Activated T-helper 17 cell treated with anti-CD3 and anti-CD28 coated beads, Interleukin-2, amount 50 U/mL, for 72 hours (primary cell): ENCODE measurements at regions not wholly inside any gene's neighbourhood (a gene's known extent, or its start where the extent isn't known, plus 50 kb on each side); places are given as distances from the start of the nearest gene placed in this dataset.

ENCODE experiments used
- ATAC-seq: fragments of 150-1000 bp; cut with Tn5 transposase; replicated peaks from 2 replicates; pipeline ENCODE4 v1.10.0; 2021; ENCODE audit warnings: mild to moderate bottlenecking, moderate library complexity
- H3K27ac Mint-ChIP-seq: one replicate; pipeline ENCODE4 v1.8.0; 2022; ENCODE audit warnings: mixed read lengths
- H3K27me3 Mint-ChIP-seq: one replicate; pipeline ENCODE4 v1.8.0; 2022; ENCODE audit warnings: mixed read lengths
- H3K36me3 Mint-ChIP-seq: one replicate; pipeline ENCODE4 v1.8.0; 2022; ENCODE audit warnings: low read depth, mild to moderate bottlenecking, mixed read lengths
- H3K4me1 Mint-ChIP-seq: one replicate; pipeline ENCODE4 v1.8.0; 2022; ENCODE audit warnings: mixed read lengths
- H3K4me3 Mint-ChIP-seq: one replicate; pipeline ENCODE4 v1.8.0; 2022; ENCODE audit warnings: mild to moderate bottlenecking, mixed read lengths
- H3K9me3 Mint-ChIP-seq: one replicate; pipeline ENCODE4 v1.8.0; 2022; ENCODE audit warnings: mixed read lengths

GRCh38 chr6:15927531-15928225 is 201.2 kb upstream of the MYLIP start:
- peaks cover 11% of the 10 kb centered on the region for H3K9me3 Mint-ChIP-seq
- no peak overlapping the region for H3K27ac Mint-ChIP-seq
- no peaks in the 10 kb centered on the region for H3K4me1 Mint-ChIP-seq
- no peak overlapping the region for H3K4me3 Mint-ChIP-seq
- no peaks in the 10 kb centered on the region for H3K36me3 Mint-ChIP-seq
- peaks cover 16% of the 10 kb centered on the region for H3K27me3 Mint-ChIP-seq
- no peak for ATAC-seq

GRCh38 chr6:15926256-15926655 is 202.6 kb upstream of the MYLIP start:
- peaks cover 11% of the 10 kb centered on the region for H3K9me3 Mint-ChIP-seq
- H3K36me3 Mint-ChIP-seq, result no peaks in the 10 kb centered on the region
- peaks cover 16% of the 10 kb centered on the region for H3K27me3 Mint-ChIP-seq
- no peak overlapping the region for H3K4me3 Mint-ChIP-seq
- no peak overlapping the region for H3K27ac Mint-ChIP-seq
- ATAC-seq, result no peak
- H3K4me1 Mint-ChIP-seq, result no peaks in the 10 kb centered on the region

- Mint-ChIP-seq H3K4me1 (no peaks in the 10 kb centered on the region), H3K27me3 (peaks cover 16% of the 10 kb centered on the region), H3K27ac (no peak overlapping the region), H3K9me3 (peaks cover 11% of the 10 kb centered on the region), H3K36me3 (no peaks in the 10 kb centered on the region), H3K4me3 (no peak overlapping the region)
- ATAC-seq, result no peak
These were observed 204.0 kb upstream of the MYLIP start for GRCh38 chr6:15924893-15925292.

- Mint-ChIP-seq H3K4me1 (no peaks in the 10 kb centered on the region), H3K9me3 (peaks cover 4% of the 10 kb centered on the region), H3K36me3 (no peaks in the 10 kb centered on the region), H3K27ac (no peak overlapping the region), H3K27me3 (peaks cover 13% of the 10 kb centered on the region), H3K4me3 (no peak overlapping the region)
- ATAC-seq, result no peak
These were observed 206.2 kb upstream of the MYLIP start for GRCh38 chr6:15922510-15923250.

GRCh38 chr6:15921243-15921642 is 207.6 kb upstream of the MYLIP start:
- Mint-ChIP-seq H3K9me3 (peaks cover 2% of the 10 kb centered on the region), H3K4me1 (no peaks in the 10 kb centered on the region), H3K4me3 (no peak overlapping the region), H3K27me3 (peaks cover 7% of the 10 kb centered on the region), H3K27ac (no peak overlapping the region), H3K36me3 (no peaks in the 10 kb centered on the region)
- ATAC-seq, result no peak

- H3K27me3 Mint-ChIP-seq, result no peaks in the 10 kb centered on the region
- ATAC-seq, result no peak
- H3K27ac Mint-ChIP-seq, result no peak overlapping the region
- H3K9me3 Mint-ChIP-seq, result no peaks in the 10 kb centered on the region
- H3K4me1 Mint-ChIP-seq, result peaks cover 10% of the 10 kb centered on the region
- H3K36me3 Mint-ChIP-seq, result no peaks in the 10 kb centered on the region
- no peak overlapping the region for H3K4me3 Mint-ChIP-seq
These were observed 212.3 kb upstream of the MYLIP start for GRCh38 chr6:15916581-15916980.

GRCh38 chr6:15915508-15916178 is 213.2 kb upstream of the MYLIP start:
- Mint-ChIP-seq H3K4me3 (no peak overlapping the region), H3K27me3 (no peaks in the 10 kb centered on the region), H3K36me3 (no peaks in the 10 kb centered on the region), H3K4me1 (peaks cover 10% of the 10 kb centered on the region), H3K27ac (no peak overlapping the region), H3K9me3 (no peaks in the 10 kb centered on the region)
- no peak for ATAC-seq

GRCh38 chr6:15914553-15914952 is 214.3 kb upstream of the MYLIP start:
- H3K36me3 Mint-ChIP-seq, result no peaks in the 10 kb centered on the region
- no peaks in the 10 kb centered on the region for H3K9me3 Mint-ChIP-seq
- peak overlapping the region; percentile 5 for H3K4me3 Mint-ChIP-seq
- H3K4me1 Mint-ChIP-seq, result peaks cover 10% of the 10 kb centered on the region
- H3K27ac Mint-ChIP-seq, result peak overlapping the region; percentile 54
- no peaks in the 10 kb centered on the region for H3K27me3 Mint-ChIP-seq
- ATAC-seq, result peak; percentile 85

- H3K27me3 Mint-ChIP-seq, result peaks cover 9% of the 10 kb centered on the region
- peaks cover 10% of the 10 kb centered on the region for H3K4me1 Mint-ChIP-seq
- H3K36me3 Mint-ChIP-seq, result no peaks in the 10 kb centered on the region
- no peak for ATAC-seq
- H3K4me3 Mint-ChIP-seq, result no peak overlapping the region
- H3K9me3 Mint-ChIP-seq, result no peaks in the 10 kb centered on the region
- H3K27ac Mint-ChIP-seq, result no peak overlapping the region
These were observed 215.3 kb upstream of the MYLIP start for GRCh38 chr6:15913573-15913972.

GRCh38 chr6:15912505-15913400 is 216.1 kb upstream of the MYLIP start:
- Mint-ChIP-seq H3K9me3 (no peaks in the 10 kb centered on the region), H3K27ac (no peak overlapping the region), H3K4me3 (no peak overlapping the region), H3K36me3 (no peaks in the 10 kb centered on the region), H3K27me3 (peaks cover 11% of the 10 kb centered on the region), H3K4me1 (peaks cover 10% of the 10 kb centered on the region)
- no peak for ATAC-seq

GRCh38 chr6:15911753-15912504 is 217.0 kb upstream of the MYLIP start:
- no peak overlapping the region for H3K27ac Mint-ChIP-seq
- H3K27me3 Mint-ChIP-seq, result peaks cover 11% of the 10 kb centered on the region
- peak; percentile 65 for ATAC-seq
- peaks cover 10% of the 10 kb centered on the region for H3K4me1 Mint-ChIP-seq
- no peak overlapping the region for H3K4me3 Mint-ChIP-seq
- H3K9me3 Mint-ChIP-seq, result no peaks in the 10 kb centered on the region
- H3K36me3 Mint-ChIP-seq, result no peaks in the 10 kb centered on the region

GRCh38 chr6:15909290-15910070 is 219.4 kb upstream of the MYLIP start:
- no peak for ATAC-seq
- Mint-ChIP-seq H3K9me3 (no peaks in the 10 kb centered on the region), H3K27me3 (peaks cover 11% of the 10 kb centered on the region), H3K27ac (no peak overlapping the region), H3K4me1 (peaks cover 12% of the 10 kb centered on the region), H3K36me3 (no peaks in the 10 kb centered on the region), H3K4me3 (no peak overlapping the region)

- H3K9me3 Mint-ChIP-seq, result no peaks in the 10 kb centered on the region
- H3K36me3 Mint-ChIP-seq, result no peaks in the 10 kb centered on the region
- peaks cover 11% of the 10 kb centered on the region for H3K27me3 Mint-ChIP-seq
- no peak overlapping the region for H3K27ac Mint-ChIP-seq
- no peak overlapping the region for H3K4me3 Mint-ChIP-seq
- peaks cover 10% of the 10 kb centered on the region for H3K4me1 Mint-ChIP-seq
- ATAC-seq, result no peak
These were observed 220.0 kb upstream of the MYLIP start for GRCh38 chr6:15908871-15909270.
